LNCAP (cell line): ENCODE measurements at regions not wholly inside any gene's neighbourhood (a gene's known extent, or its start where the extent isn't known, plus 50 kb on each side); places are given as distances from the start of the nearest gene placed in this dataset.

Source experiments
- CTCF ChIP-seq: fragments of 450-650 bp; IDR thresholded peaks from 2 replicates; pipeline ENCODE4 v1.5.1; 2017; ENCODE audit warnings: mild to moderate bottlenecking

- no peak for TF ChIP-seq CTCF
Observed at GRCh38 chr3:17805461-17805940, 63.1 kb upstream of the TBC1D5 start.

GRCh38 chr3:17802950-17803349 is 60.5 kb upstream of the TBC1D5 start:
- TF ChIP-seq CTCF, result no peak

- no peak for TF ChIP-seq CTCF
Observed at GRCh38 chr3:17801131-17801530, 58.7 kb upstream of the TBC1D5 start.

- TF ChIP-seq CTCF, result no peak
Observed at GRCh38 chr3:17800232-17800631, 57.8 kb upstream of the TBC1D5 start.

GRCh38 chr3:17799312-17799711 is 56.9 kb upstream of the TBC1D5 start:
- TF ChIP-seq CTCF, result no peak

GRCh38 chr3:17798000-17798399 is 55.6 kb upstream of the TBC1D5 start:
- no peak for TF ChIP-seq CTCF

GRCh38 chr3:17795711-17796110 is 53.3 kb upstream of the TBC1D5 start:
- no peak for TF ChIP-seq CTCF

- no peak for TF ChIP-seq CTCF
Observed at GRCh38 chr3:17795280-17795679, 52.8 kb upstream of the TBC1D5 start.
